Endodermal cell (in vitro differentiated cells): ENCODE measurements at regions not wholly inside any gene's neighbourhood (a gene's known extent, or its start where the extent isn't known, plus 50 kb on each side); places are given as distances from the start of the nearest gene placed in this dataset.

Source experiments
- DNase-seq: peaks from one replicate; pipeline ENCODE4 v3.0.0-alpha.2; 2017
- H3K27ac ChIP-seq: 2 replicates; pipeline ENCODE4 v1.5.1; 2013; ENCODE audit warnings: mild to moderate bottlenecking, low read depth, low read length, moderate library complexity
- H3K27me3 ChIP-seq: 2 replicates; pipeline ENCODE4 v1.6.1; 2013; ENCODE audit warnings: mild to moderate bottlenecking, low read length, moderate library complexity; ENCODE audit not compliant: insufficient read depth, control insufficient read depth, poor library complexity, severe bottlenecking
- H3K36me3 ChIP-seq: 2 replicates; pipeline ENCODE4 v1.7.0; 2013; ENCODE audit warnings: mild to moderate bottlenecking, low read length, moderate library complexity; ENCODE audit not compliant: control insufficient read depth, insufficient read depth
- H3K4me1 ChIP-seq: one replicate; pipeline ENCODE4 v1.7.0; 2013; ENCODE audit warnings: low read length; ENCODE audit not compliant: control insufficient read depth, insufficient read depth
- H3K4me3 ChIP-seq: 2 replicates; pipeline ENCODE4 v1.5.1; 2013; ENCODE audit warnings: mild to moderate bottlenecking, low read length, moderate library complexity
- H3K9ac ChIP-seq: 2 replicates; pipeline ENCODE4 v1.6.1; 2013; ENCODE audit warnings: mild to moderate bottlenecking, low read length, moderate library complexity; ENCODE audit not compliant: poor library complexity, severe bottlenecking; ENCODE audit errors: extremely low read depth
- H3K9me3 ChIP-seq: 2 replicates; pipeline ENCODE4 v1.6.1; 2013; ENCODE audit warnings: mild to moderate bottlenecking, low read length, moderate library complexity; ENCODE audit not compliant: control insufficient read depth
- H3K27ac Mint-ChIP-seq: 2 replicates; pipeline ENCODE4 v1.8.0; 2020; ENCODE audit warnings: mixed read lengths
- H3K27me3 Mint-ChIP-seq: 2 replicates; pipeline ENCODE4 v1.8.0; 2021; ENCODE audit warnings: mild to moderate bottlenecking, mixed read lengths; ENCODE audit not compliant: insufficient read depth
- H3K36me3 Mint-ChIP-seq: 2 replicates; pipeline ENCODE4 v1.8.0; 2020; ENCODE audit warnings: low read depth, mixed read lengths
- H3K4me1 Mint-ChIP-seq: 2 replicates; pipeline ENCODE4 v1.8.0; 2020; ENCODE audit warnings: mixed read lengths
- H3K4me3 Mint-ChIP-seq: 2 replicates; pipeline ENCODE4 v1.8.0; 2020; ENCODE audit warnings: mild to moderate bottlenecking, moderate library complexity, mixed read lengths
- H3K9me3 Mint-ChIP-seq: 2 replicates; pipeline ENCODE4 v1.8.0; 2020; ENCODE audit warnings: mild to moderate bottlenecking, mixed read lengths
- whole genome bisulfite sequencing, 2 experiments: methylation state at CpG; one replicate each; pipeline versions ENCODE4 v1.1.5 to v1.1.7; 2013; ENCODE audit warnings: missing lambda C conversion rate in 2 of 2, mixed read lengths in 1 of 2; ENCODE audit not compliant: insufficient coverage in 1 of 2, insufficient read length in 1 of 2; 5-methylcytosine and 5-hydroxymethylcytosine counted together
- TF ChIP-seq, protein P1 (sequence below): fragments of 200-600 bp; sonication (generic); conservative IDR thresholded peaks from 2 replicates; pipeline ENCODE4 v1.5.0; 2021; ENCODE audit warnings: antibody characterized with exemption, mild to moderate bottlenecking

GRCh38 chr20:39939241-39939865 is 749.7 kb downstream of the MAFB start:
- H3K4me1 Mint-ChIP-seq = peaks cover 2% of the 10 kb centered on the region
- Histone ChIP-seq H3K4me3 (no peak overlapping the region), H3K36me3 (no peaks in the 10 kb centered on the region), H3K27me3 (no peaks in the 10 kb centered on the region), H3K27ac (no peak overlapping the region), H3K4me1 (no peaks in the 10 kb centered on the region), H3K9me3 (no peaks in the 10 kb centered on the region), H3K9ac (no peak overlapping the region)
- TF ChIP-seq, protein P1, sequence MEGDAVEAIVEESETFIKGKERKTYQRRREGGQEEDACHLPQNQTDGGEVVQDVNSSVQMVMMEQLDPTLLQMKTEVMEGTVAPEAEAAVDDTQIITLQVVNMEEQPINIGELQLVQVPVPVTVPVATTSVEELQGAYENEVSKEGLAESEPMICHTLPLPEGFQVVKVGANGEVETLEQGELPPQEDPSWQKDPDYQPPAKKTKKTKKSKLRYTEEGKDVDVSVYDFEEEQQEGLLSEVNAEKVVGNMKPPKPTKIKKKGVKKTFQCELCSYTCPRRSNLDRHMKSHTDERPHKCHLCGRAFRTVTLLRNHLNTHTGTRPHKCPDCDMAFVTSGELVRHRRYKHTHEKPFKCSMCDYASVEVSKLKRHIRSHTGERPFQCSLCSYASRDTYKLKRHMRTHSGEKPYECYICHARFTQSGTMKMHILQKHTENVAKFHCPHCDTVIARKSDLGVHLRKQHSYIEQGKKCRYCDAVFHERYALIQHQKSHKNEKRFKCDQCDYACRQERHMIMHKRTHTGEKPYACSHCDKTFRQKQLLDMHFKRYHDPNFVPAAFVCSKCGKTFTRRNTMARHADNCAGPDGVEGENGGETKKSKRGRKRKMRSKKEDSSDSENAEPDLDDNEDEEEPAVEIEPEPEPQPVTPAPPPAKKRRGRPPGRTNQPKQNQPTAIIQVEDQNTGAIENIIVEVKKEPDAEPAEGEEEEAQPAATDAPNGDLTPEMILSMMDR = no peak
- no peak overlapping the region for H3K27ac Mint-ChIP-seq
- DNase-seq = no peak
- H3K36me3 Mint-ChIP-seq = peaks cover 1% of the 10 kb centered on the region
- H3K27me3 Mint-ChIP-seq = no peaks in the 10 kb centered on the region
- H3K4me3 Mint-ChIP-seq = no peak overlapping the region
- no peaks in the 10 kb centered on the region for H3K9me3 Mint-ChIP-seq
- WGBS, 2 experiments = 83 to 87% methylated on average over 2 of the region's 2 CpGs

- Mint-ChIP-seq H3K4me3 (no peak overlapping the region), H3K27ac (no peak overlapping the region), H3K36me3 (no peaks in the 10 kb centered on the region), H3K4me1 (no peaks in the 10 kb centered on the region), H3K27me3 (no peaks in the 10 kb centered on the region), H3K9me3 (peaks cover 1% of the 10 kb centered on the region)
- H3K36me3 ChIP-seq = no peaks in the 10 kb centered on the region
- H3K9me3 ChIP-seq = no peaks in the 10 kb centered on the region
- H3K27ac ChIP-seq = no peak overlapping the region
- DNase-seq = no peak
- TF ChIP-seq, protein P1 = no peak
- no peaks in the 10 kb centered on the region for H3K27me3 ChIP-seq
- H3K4me1 ChIP-seq = no peaks in the 10 kb centered on the region
- no peak overlapping the region for H3K4me3 ChIP-seq
- H3K9ac ChIP-seq = no peak overlapping the region
- 79 to 80% methylated on average over 4 to 5 of the region's 5 CpGs for WGBS, 2 experiments
Observed at GRCh38 chr20:39936401-39936800, 752.6 kb downstream of the MAFB start.

DNA sequence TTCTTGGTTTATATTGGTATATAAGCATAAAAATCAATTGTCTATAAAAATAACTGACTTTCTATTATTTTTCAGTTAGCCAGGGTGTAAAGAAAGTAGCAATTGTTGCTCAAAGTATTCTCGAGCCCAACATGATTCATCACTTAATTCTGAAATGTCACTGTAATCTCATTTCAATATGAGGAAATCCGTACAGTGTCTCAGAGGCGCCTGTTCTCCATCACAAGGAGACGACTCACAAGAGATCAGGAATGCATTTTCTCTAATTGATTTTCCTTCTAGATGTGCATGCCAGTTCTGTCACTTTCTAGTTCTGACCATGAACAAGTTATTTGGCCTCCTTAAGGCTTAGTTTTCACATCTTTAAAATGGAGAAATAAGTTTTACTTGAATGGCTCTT is 753.1 kb downstream of the MAFB start:
- H3K27ac ChIP-seq = no peak overlapping the region

More for the DNA sequence above, 753.1 kb downstream of the MAFB start:
- WGBS, 2 experiments = 85 to 92% methylated on average over 2 to 4 of the region's 4 CpGs
- Mint-ChIP-seq H3K9me3 (peaks cover 1% of the 10 kb centered on the region), H3K4me1 (no peaks in the 10 kb centered on the region), H3K36me3 (no peaks in the 10 kb centered on the region), H3K4me3 (no peak overlapping the region), H3K27ac (no peak overlapping the region), H3K27me3 (no peaks in the 10 kb centered on the region)
- no peaks in the 10 kb centered on the region for H3K9me3 ChIP-seq
- TF ChIP-seq, protein P1 = no peak
- H3K27me3 ChIP-seq = no peaks in the 10 kb centered on the region
- no peak overlapping the region for H3K4me3 ChIP-seq
- no peak for DNase-seq
- H3K36me3 ChIP-seq = no peaks in the 10 kb centered on the region
- no peak overlapping the region for H3K9ac ChIP-seq
- H3K4me1 ChIP-seq = no peaks in the 10 kb centered on the region
